HG02610 (cell line): ENCODE measurements at regions not wholly inside any gene's neighbourhood (a gene's known extent, or its start where the extent isn't known, plus 50 kb on each side); places are given as distances from the start of the nearest gene placed in this dataset.

Experiments used
- ATAC-seq: cut with Tn5 transposase; IDR thresholded peaks from one replicate; pipeline ENCODE4 v1.9.1; 2021; ENCODE audit warnings: mild to moderate bottlenecking, moderate library complexity; ENCODE audit not compliant: unreplicated experiment

DNA sequence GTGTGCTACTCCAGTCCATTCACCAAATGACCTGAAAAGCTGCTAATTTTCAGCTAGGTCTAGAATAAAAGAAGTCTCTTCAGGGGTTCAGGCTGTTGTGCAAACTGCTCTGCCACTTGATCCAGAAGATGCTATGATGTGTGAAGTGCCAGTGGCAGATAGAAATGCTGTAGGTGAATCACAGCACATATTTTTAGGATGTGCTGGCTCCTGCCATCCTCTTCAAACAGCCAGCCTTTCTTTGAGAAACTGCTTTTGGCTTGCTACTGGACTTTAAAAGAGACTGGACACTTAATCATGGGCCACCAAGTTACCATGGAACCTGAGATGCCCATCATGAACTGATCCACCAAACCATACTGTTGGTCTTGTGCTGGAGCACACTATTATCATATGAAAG, 322.1 kb downstream of the EN1 start:
- no peak for ATAC-seq

DNA sequence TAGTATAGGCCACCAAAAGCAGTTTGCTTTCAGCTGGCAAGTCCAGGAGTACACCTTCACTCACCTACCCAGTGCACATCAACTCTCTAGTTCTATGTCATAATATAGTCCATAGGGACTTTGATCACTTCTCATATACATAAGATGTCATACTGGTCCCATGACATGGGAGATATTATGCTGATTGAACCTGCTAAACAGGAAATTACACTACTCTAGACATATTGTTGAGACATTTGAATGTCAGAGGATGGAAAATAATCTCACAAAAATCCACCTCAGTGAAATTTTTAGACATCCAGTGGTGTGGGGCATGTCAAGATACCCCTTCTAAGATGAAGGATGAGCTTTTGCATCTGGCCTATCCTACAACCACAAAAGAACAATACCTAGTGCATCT, 322.5 kb downstream of the EN1 start:
- ATAC-seq = no peak

DNA sequence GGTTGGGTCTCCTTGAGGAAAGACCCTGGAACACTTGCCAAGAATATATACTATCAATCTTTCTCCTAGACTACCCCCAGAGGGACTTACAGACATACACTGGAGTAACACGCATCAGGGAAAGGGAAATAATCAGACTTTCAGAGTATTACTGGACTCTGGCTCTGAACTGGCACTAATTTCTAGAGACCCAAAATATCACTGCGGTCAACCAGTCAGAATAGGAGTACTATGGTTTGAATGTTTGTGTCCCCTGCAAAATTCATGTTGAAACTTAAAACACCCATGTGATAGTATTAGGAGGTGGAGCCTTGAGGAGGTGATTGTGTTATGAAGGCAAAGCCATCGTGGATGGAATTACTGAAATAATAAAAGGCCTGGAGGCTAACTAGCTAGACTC, 323.7 kb downstream of the EN1 start:
- ATAC-seq = peak; percentile 56

DNA sequence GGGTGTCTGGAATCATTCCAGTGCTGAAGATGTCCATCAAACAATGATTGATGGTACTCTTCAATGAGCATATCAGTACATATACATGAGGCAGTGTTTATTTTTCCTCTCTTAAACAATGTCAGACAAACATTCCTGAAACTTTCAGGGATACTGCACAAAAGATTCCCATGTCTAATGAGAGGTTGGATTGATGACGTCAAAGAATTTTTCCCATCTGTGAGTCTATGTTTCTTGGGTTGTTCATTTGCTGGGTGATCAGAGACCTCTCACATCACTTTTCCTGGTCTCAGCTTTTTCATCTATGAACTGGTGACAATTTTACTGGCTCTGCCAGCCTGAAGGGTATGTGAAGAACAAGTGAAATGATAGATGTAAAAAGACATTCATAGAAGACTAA, 325.5 kb downstream of the EN1 start:
- ATAC-seq = no peak

DNA sequence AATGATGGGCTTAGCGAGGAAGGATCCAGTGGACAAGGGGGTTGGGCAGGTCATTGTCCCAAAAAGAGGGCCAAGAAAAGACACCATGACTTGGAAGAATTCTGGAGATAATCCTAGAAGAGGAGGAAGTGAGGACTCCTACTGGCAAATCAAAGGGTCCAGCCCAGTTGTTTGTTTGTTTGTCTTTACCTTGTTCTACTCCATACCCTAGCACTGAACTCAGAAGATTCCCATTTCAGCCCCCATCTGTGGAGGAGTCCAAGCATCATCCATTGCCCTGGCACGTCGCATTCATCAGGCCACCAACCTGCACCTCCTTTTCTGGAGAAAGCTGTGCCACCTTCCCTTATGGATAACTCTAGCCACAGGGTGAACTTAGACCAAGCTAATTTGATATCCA, 326.2 kb downstream of the EN1 start:
- ATAC-seq = no peak

DNA sequence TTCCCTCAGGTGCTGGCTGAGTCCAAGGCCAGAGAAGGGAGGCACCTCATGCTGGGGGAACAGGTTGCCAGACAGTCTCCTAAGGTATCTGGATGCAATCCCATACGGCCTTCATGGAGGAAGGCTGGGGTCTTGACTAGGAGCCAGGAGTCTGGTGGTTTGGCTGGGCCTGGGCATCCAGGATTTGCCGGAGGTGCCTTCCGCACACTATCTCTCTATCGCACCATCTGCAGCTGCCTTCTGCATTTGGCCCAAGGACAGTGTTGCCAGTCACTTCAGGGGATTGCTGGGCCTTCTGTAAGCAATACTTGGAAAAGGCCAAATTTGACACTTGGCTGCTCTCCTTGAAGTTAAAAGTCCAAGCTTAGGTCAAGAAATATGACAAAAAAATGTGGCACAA, 327.2 kb downstream of the EN1 start:
- no peak for ATAC-seq

DNA sequence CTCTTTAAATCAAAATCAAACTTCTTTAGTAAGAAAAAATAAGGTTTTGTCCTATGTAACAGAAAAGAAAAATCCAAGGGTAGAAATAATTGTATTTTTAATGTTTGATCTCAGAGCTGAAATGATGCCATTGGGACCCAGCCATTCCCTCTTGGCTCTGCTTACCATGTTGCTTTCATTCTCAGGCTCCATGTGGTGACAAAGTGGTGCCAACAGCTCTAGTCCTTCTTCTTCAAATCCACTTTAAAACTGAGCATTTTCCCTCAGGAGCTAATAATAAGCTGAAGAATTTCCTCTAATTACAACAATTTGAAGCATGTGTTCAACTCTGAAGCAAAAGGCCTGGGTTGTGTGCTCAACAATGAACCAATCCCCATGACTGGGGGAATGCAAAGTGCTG, 327.9 kb downstream of the EN1 start:
- ATAC-seq = no peak

DNA sequence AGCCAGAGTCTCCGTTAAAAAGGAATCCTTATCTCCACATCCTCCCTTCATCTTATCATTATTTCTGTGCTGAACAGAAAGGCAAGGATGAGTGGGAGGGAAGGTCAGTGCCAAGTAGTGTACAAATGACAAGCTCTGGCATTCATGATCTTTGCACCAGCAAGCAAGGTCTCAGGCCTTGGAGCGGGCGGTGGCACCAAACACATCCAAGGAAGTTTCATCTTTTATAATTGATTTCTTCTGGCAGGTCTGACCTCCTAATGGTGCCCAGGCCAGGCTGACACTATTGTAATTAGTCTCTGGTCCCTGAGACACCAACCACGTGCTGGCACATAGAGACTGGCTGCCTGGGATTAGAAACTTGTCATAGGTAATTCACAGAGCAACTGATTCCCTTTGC, 336.6 kb downstream of the EN1 start:
- ATAC-seq = no peak

DNA sequence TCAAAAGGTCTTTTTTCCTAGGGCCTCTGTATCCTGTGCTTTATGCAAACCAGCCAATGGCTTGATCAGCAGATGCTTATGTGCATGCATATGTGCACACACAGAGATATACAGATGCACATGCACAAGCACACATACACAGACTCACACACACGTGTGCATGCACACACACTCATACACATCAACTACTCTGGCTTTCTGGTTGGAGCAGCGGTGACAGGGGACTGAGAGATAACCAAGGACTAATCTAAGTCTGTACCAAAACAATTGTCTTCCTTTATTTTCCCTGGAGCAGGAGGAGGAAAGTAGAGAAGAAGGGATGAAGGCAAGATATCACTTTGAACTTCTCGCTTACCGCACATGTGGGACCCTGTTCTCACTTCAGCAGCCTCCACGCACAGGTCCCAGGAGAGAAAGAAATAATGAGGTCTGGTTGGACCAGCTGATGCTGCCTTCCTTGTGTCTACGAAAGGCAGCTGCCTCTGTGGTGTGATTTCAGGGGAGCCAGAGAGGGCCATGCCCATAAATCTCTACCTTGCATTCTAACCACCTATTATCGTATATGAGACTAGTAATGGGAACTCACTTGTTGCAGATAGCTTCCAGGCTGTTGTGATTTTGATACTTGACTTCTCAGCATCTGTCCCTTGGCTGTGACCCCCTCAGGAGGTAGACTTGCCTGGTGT, 338.0 kb downstream of the EN1 start:
- no peak for ATAC-seq

DNA sequence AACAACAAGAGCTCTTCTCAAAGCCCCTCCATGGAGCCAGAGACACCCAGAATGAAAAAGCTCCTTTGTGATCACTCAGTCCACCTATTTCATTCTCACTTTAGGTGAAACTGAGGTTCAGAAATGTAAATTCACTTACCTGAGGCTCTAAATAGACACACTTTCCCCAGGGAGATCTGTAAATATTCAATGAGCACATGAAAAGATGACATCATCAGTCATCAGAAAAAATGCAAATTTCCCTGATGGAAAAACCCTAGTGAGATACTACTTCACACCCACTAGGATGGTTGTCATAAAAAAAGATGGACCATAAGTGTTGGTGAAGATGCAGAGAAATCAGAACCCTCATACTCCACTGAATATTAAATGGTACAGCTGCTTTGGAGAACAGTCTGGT, 339.2 kb downstream of the EN1 start:
- no peak for ATAC-seq

DNA sequence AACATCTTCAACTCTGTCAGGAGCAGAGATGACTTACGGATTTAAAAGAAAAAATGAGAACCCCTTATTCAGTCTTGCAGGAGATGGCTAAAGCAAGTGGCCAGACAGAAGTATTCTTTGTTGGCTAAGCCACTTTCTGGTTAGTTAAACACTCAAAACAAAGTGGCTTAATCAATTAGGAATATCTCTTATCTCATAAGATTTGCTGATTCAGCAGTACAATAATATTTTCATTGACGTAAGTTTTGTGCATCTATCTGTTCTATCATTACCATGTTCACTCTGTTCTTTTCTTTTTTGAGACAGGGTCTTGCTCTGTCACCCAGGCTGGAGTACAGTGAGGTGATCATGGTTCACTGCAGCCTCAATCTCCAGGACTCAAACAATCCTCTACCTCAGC, 342.0 kb downstream of the EN1 start:
- no peak for ATAC-seq

DNA sequence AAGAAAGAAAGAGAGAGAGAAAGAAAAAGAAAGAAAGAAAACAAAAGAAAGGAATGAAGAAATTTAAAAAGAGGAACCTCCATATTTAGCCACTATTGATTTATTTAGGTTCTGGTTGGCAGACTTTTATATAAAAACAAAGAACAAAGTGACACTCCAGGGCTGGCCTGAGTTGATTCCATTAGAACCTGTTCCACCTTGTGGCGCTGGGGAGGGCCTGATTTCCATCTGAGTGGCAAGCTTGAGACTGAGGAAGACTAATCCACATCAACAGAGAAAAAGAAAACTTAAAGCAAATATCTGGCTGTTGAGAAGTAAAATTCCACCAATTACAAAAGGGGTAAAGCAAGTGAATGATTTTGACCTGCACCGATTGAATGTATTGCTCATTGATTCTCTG, 345.3 kb downstream of the EN1 start:
- ATAC-seq = no peak

DNA sequence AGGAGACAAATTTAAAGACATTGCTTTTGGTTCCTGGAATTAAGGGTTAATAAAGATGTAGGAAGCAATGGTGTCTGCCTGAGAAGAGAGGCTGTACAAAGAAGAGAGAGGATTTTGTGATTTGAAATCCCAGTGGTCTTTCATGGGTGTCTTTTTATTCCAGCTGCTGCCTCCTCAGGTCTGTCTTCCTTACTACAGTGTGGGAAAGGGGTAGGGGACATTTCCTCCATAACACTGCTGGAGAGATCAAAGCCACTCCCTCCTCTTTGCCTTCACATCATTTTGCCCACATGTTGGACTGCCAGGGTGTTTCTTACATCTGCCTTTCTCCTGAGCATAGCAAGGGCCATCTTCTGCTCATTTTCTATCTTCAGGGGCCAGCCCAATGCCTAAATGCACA, 348.5 kb downstream of the EN1 start:
- no peak for ATAC-seq

DNA sequence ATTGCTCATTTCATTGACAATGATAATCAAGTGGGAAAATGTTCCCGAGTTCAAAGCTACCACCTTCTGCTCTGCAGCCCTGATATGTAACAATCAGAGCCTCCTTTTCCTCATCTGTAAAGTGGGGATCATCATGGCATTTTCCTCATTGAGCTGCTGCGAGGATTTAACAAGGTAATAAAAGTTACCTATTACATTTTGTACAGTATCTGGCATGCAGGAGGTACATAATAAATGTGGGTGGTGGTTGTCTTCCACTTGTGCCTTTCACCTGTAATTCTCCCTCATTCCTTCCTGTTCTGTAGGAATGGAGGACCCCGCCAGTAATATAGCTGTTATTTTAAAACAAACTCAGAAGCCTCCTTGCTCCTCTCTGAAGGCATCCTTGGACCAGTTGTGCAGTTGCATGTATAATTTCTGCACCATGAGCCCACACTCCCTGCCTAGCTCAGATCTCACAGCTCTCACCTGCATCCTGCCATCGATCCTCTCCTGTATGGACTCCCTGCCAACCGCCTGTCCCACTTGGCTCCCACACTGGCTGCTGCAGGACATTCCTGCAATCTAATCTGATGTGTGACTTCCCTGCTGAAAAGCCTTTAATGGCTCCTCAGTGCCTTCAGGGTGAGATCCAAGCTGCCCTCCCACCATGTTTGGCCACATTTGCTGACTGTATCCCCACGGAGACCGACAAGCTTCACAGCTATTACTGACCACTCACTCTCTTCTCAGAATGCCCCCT, 350.4 kb downstream of the EN1 start:
- ATAC-seq = no peak

DNA sequence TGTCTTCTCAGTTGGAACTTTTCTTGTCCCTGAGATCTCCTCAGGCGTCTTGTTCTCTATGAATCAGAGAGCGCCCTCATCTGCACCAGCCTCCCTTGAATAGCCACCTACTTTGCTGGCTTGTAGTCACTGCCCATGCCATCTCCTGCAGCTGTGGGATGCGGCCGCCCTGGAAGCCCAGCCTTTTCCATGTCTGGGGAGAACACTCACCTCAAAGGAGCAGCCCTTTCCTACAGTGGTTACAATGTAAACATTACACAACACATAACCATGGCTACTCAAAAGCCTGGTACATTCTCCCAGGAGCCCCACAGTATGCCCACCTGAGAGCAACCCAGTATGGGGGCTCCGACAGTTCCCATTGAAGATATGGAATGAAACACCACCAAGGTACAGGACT, 351.0 kb downstream of the EN1 start:
- ATAC-seq = no peak

DNA sequence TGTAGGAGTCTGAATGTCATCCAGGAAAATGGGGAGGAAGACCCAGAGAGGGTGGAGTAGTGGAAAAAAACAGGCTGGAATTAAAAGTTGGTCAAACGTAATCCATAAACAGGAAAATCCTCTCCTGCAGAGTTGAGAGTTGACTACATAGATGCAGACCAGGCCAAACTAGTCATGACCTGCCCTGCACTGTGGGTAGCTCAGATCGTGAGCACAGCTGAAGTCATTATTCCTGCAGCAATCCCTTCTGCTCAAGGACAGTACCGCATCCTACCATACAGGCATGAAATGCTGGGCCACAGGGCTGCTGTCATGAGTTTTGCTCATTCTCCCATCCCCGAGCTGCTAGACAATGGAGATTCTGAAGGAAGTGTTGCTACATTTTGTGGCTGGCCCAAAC, 352.2 kb downstream of the EN1 start:
- no peak for ATAC-seq

DNA sequence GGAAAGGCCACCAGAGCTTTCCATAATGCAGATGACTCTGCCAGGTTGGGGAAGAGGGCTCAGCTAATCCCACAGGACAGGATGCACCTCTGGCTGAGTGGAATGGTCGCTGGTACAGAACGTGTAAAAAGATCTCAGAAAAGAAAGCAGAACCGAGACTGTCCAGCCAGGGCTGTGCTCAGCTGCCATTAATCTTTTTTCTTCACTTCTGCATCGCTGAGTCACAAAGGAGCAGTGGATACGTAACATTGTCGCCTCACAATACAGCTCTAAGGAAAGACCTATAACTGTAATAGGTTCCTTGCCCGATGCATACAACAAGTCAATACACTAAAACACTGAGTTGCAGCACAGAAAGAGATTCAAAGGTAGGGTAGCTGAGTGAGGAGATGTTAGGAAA, 354.2 kb downstream of the EN1 start:
- no peak for ATAC-seq

DNA sequence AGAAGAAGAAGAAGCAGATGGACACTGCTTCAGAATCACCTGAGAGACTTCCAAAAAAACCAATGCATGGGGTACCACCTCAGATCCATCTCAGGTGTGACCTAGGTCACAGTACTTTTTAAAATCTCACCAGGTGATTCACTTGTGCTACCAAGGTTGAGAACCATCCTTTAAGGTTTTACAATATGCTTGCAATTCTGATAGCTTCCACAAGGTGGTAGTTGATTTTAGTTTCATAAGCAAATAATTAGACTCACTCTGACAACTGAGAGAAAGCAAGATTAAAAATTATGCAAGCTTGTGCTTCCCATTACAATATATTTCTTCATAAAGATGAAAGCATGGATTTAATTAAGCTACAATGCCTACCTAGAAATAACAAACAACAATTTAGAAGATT, 355.1 kb downstream of the EN1 start:
- ATAC-seq = no peak

DNA sequence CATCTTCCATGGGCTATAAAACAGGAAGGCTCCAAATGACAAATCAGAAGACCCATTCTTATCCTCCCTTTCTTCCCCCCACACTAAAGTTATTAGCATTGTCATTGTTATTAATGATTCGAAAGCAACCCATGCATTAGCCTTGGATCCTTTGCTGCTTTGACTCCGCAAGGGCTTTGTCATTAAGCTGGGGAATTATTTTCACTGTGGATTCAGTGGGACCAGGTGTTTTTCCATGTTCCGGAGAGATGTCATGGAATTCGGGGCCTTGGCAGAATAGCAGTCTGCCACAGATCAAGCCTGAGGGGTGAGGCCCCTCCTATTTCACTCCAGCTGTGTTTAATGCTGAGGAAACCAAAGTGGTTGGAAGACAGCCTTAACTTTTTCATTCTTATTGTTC, 357.1 kb downstream of the EN1 start:
- ATAC-seq = no peak

DNA sequence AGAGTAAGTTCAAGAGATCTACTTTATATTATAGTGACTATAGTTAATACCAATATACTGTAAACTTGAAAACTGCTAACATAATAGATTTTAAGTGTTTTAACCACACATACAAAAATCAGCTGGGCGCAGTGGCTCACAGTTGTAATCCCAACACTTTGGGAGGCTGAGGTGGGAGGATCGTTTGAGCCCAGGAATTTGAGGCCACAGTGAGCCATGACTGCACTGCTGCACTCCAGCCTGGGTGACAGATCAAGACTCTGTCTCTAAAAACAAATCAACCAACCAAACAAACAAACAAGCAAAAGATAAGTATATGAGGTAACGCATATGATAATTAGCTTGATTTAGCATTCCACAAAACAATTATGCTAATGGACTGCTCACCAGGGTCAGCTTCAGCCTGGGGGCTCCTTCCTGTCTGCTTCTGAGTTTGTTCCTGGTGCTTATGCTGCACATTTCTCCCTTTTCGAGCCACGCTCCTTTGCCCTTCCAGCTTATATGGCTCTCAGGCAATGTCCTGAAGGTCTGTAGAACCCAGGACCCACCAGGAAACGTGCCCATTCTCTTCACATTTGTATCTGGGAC, 357.6 kb downstream of the EN1 start:
- ATAC-seq = no peak

DNA sequence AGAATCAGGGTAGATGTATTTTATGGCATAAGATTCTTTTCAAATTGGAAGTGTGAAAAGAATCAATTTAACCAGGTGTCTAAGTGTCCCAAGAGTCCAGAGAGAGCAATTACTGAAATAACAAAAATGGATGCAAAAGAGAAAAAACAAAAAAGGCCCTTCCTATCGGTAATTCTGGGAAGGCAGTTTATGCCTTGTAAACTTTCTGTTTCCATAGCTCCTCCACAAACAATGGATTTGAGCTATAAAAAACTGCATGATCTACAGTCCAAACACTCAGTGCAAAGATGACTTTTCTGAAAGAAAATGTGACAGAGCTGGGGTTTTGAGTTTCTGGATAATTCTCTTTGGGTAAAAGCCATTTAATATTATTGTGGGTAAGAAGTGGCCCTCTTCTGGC, 366.1 kb downstream of the EN1 start:
- ATAC-seq = no peak

DNA sequence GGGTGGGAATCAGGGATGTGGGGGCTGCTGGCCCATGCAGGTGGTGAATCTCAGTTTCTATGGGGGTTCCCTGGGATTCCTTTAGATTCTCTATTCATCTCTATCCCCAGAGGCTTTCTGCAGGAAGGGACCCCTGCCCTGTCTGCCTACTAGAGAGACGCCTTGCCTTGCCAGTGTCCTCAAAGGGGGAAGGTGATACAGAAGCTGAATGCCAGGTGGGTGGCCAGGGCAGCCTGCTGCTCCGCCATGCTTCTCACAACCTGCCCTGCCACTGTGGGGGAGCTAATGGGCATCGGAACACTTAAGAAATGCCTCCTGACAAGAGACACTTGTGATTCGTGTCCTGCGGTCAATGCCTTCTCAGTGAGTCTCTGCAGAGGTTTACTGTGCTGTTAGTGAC, 368.4 kb downstream of the EN1 start:
- no peak for ATAC-seq
